GM12874 (cell line): ENCODE measurements at regions not wholly inside any gene's neighbourhood (a gene's known extent, or its start where the extent isn't known, plus 50 kb on each side); places are given as distances from the start of the nearest gene placed in this dataset.

Experiments
- TF ChIP-seq, protein P1 (sequence below): IDR thresholded peaks from 2 replicates; pipeline ENCODE4 v1.5.1; 2011; ENCODE audit warnings: low read depth, mild to moderate bottlenecking, control low read depth, low read length, moderate library complexity; ENCODE audit not compliant: insufficient read depth

GRCh38 chr1:187961895-187962294 lies 1133.1 kb downstream of the PLA2G4A start:
- TF ChIP-seq, protein P1, sequence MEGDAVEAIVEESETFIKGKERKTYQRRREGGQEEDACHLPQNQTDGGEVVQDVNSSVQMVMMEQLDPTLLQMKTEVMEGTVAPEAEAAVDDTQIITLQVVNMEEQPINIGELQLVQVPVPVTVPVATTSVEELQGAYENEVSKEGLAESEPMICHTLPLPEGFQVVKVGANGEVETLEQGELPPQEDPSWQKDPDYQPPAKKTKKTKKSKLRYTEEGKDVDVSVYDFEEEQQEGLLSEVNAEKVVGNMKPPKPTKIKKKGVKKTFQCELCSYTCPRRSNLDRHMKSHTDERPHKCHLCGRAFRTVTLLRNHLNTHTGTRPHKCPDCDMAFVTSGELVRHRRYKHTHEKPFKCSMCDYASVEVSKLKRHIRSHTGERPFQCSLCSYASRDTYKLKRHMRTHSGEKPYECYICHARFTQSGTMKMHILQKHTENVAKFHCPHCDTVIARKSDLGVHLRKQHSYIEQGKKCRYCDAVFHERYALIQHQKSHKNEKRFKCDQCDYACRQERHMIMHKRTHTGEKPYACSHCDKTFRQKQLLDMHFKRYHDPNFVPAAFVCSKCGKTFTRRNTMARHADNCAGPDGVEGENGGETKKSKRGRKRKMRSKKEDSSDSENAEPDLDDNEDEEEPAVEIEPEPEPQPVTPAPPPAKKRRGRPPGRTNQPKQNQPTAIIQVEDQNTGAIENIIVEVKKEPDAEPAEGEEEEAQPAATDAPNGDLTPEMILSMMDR, result no peak

- TF ChIP-seq, protein P1, result no peak
Observed at GRCh38 chr1:187971851-187972250, 1143.1 kb downstream of the PLA2G4A start.

DNA sequence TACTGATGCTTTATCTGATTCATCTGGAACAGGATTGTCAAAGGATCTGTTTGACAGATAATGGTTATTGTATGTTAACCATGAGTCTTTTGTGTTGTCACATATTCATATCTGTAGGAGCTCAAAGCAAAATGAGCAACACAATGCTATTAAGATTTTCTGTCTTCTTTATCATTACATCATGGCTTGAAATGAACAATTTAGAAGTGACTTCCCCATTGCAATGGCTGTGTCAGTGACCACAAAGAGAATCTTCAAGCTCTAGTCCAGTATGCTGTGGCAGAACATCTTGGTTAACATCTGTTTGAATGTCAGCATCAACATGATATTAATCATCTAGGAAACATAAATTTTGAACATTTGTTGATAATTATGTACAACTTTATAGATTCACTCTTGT lies 1148.5 kb downstream of the PLA2G4A start:
- TF ChIP-seq, protein P1, result no peak

GRCh38 chr1:187985145-187985896 lies 1156.6 kb downstream of the PLA2G4A start:
- TF ChIP-seq, protein P1, result no peak

DNA sequence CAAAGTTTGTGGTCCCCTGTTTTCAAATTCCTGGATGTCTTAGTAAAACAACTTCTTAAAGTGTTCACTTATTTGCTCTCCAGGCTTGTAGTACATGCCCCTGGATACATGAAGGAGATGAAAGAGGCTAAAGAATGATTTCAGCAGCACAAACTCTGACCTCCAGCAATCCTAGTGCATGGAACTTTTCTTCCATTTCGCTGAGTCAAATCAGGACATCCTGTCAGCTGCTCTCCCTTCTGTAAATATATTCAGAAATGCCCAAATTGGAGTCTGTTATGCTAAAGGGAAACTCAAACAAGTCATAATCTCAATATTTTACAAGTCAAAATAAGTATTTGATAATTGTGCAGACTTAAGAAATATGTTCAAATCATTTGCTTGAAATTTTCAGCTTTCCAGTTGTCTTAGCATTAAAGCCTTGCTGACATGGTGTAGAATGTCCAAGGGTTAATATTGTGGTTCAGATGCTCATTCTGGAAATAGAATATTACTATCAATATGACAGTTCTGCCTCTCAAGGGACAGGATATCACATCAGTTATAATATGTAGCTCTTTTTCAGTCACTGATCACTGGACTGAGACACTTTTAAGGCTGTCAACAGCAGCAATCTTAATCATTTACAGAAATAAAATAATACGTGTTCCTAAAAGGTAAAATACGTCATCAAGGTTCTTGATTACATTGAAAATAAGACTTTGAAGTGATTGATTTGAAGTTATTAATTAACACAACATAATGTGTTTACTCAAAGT lies 1157.3 kb downstream of the PLA2G4A start:
- TF ChIP-seq, protein P1, result no peak

DNA sequence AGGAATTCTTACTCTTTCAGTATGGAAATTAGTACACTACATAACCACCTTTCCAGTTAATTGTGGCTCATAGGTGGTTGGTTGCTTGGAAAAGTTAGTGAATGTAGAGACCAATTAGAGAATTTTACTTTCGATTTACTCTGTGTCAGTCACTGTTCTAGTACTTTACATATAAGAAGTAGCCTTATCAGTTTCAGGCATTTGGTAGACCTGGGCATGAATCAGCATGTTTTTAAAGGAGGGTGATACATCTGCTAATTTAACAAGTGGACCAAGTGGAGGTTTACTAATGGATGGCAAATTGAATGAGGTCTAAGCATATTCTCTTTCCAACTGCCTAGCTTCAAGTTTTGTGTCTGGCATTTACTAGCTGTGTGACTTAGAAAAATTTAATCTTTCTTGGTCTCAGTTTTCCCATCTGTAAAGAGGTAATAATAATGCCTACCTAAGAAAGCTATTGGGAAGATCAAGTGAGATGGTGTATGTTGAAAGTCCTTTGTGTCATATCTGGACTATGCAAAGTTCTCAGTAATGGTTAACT lies 1158.6 kb downstream of the PLA2G4A start:
- TF ChIP-seq, protein P1, result no peak

DNA sequence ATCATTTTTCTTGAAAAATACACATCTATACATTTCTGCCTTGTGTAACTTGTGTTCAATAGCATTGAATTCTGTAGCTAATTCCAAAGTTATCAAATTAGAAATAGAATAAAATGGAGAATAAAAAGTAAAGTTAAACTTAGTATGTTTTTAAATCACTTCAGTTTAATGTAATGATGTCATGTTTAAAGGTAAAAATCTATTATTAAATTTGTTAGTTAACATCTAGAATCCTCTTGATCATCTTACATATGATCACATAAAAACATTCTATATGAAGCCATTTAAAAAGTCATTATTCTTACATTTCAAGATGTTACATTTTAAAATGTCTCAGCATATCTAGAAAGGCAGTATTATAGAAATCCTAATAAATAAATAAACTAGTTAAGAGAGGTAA lies 1163.2 kb downstream of the PLA2G4A start:
- TF ChIP-seq, protein P1, result no peak
